NCI-H2227 (cell line): ENCODE measurements at regions not wholly inside any gene's neighbourhood (a gene's known extent, or its start where the extent isn't known, plus 50 kb on each side); places are given as distances from the start of the nearest gene placed in this dataset.

Experiments
- DNase-seq: peaks from one replicate; lab custom pipeline; 2025; ENCODE audit not compliant: unreplicated experiment; lab: John Stamatoyannopoulos, UW

DNA sequence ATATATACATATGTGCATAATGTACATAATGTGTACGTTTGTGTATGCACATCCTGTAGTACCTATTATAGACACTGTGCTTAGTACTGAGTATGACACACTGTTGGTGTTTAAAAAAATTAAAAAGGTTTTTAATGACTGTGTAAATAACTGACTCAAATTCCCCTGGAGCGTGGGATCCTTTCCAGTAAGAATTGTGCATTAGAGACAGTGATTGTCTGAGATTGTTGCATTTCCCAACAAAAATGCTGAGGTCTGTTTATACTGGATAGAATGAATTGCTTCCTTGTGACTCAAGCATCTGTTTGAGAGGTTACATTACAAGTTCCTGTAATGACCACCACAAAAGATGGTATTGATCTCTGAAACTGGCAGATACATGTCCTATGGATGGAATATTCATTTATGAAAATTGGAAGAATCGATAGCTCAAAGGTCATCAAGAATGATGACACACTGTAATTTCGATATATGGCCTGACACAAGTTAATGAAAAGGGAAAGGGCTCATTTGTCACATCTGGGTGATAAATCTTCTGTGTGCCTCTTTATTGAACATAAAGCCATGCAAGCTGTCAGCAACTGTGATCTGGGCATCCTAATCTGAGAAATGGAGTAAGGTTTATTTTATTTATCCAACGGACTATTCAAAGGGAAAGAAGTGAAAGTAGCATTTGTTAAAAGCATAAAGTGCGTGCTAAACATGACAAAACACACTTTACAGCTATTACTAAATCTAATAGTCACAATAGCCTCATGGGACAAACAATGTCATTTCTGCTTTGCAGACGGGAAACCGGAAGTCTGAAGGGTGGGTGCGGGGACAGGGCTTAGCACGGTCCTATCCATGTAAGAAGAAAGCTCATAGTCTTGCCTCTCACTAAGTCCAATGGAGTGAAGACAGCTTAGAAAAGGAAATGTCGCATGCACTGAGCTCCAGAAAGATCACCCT lies 228.8 kb downstream of the CDH11 start:
- DNase-seq = no peak

DNA sequence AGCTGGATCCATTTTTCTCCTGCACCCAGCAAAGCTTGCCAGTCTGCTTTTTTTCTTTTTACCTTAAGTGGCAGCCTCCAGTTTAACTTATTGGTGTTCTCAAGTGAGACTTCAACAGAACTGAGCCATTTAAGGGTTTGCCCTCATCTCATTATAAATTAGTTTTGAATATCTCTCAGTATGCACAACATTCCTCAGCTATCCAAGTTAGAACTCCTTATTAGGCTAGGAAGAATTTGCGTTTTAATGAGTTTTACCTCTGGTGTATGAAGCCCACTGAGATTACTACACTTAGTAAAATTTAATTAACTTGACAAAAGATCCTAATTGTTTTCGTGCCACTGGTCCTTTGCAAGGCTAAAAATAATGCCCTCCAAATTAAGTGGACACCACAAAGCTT lies 232.4 kb downstream of the CDH11 start:
- DNase-seq = no peak

DNA sequence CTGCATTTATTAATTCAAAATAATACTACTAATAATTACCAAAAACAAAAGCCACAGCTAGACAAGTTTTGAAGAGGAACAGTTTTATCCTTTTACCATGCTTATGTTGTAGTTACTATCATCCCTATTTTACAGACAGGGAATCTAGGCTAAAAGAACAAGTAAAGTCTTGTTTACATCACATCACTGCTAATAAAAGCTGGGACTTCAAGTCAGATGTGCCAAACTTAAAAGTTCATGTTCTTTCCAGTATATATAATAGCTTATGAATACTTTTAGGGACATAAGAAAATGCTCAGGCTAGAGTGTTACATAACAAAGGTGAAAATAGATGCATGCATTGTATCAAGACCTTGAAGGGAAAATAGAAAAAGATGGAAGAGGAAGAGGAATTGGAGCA lies 234.2 kb downstream of the CDH11 start:
- DNase-seq = no peak

DNA sequence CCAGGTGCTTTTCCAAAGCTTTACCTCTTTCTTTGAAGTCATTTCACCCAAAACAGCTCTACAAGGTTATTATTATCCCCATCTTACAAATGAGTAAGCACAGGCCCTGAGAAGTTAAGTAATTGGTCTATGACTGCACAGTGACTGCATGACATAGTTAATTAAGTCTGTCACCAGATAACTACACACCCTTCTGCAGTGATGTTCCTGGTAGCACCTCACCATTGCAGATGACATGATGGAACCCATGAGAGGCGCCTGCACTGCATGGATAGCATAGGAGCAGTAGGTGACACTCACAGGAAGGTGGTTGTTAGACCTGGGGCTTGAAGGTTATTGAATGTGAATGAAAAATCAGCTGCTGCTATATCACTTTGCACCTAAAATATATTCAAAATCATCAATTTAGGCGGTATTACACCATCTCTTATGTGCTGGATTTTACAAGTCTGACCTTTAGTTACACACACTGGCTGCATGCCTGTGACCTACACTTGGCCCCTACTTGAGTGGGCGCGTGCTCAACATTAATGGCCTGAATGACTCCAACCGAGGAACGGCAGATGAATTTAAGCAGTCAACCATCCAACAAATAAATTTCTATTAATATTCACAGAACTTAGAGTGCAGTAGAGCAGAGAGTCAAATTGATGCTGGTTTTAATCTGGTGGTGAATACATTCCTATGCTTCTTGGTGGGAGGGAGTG lies 239.6 kb downstream of the CDH11 start:
- DNase-seq = no peak

DNA sequence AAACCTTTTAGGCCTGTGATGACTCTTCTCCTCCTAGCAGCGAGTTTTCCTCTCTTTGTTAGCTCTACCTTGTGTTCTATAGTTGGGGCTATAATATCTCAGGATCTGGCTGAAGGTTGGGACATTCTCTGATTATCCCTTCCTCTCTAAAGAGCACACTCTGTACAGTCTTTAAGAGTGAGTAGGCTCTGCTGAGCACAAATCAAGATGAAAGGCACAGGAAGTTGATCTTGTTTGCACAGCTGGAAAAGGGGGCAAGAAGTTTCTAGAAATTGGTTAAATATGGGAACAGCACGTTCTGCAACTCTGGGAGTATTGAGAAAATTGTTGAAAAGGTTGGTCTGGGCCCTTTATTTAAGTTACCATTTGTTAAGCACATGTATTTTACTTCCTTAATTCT lies 240.9 kb downstream of the CDH11 start:
- DNase-seq = no peak

DNA sequence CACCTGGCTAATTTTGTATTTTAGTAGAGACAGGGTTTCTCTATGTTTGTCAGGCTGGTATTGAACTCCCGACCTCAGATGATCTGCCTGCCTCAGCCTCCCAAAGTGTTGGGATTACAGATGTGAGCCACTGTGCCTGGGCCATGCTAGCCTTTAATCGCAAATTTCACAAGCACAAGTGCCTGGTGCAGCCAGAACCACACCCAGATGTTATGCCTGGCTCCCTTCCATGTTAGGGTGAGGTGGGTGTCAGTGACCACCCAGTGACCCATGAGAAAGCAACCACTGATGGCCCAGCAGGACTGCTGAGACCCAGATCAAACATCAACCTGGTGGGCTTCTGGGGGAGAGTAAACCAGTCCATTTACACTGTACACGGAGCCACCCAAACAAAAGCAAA lies 241.9 kb downstream of the CDH11 start:
- DNase-seq = no peak

DNA sequence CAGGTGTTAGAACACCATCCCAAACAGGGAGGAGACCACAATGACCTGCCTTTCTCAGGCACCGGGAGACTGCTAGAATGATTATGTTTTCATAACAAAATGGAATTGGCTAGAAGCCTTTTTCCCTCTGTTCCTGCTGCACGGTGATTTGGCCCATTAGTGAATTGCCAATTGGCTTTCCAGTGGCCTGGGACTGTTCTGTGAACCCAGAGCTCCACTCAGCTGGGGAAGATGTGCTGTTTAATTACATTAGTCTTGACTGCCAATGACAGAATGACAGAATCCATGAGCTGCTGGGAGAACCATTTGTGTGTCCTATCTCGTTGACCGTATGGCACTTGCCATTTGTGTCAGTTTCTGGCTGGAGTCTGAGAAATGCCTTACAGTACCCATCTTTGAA lies 242.9 kb downstream of the CDH11 start:
- no peak for DNase-seq

DNA sequence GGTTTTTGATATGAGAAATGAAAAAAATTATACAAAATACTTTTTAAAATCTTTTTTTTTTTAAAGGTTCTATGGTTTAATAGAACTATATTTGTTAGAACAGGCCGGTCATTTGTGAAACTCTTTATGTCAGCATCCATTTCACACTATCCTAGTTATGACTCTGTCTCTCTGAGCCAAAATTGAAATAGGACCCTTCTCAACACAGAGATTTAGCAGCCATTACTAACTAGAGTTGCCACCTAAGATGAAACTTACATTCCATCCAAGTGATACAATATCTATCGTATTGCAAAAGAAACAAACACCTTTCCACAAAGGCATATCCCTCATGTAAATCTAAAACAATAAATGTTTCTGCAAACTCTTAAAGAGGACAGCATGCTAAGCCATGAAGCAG lies 249.8 kb downstream of the CDH11 start:
- DNase-seq = no peak

DNA sequence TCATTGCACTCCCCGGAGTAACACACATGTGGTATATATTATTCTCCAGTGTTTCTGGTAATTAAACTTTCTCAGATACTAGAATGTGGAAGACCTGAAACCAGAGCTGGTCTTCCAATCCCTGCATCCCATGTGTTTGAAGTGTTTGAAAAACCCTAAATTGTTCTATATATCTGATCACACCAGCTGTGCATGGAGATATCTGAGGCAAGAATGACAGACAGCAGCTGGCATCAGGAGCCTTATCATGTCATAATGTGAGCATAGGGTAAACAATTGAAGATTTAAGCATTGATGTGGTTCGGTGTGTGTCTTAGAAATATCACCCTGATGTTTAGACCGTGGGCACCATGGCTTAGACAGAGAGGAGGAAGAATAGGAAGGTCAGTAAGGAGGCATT lies 251.0 kb downstream of the CDH11 start:
- no peak for DNase-seq

DNA sequence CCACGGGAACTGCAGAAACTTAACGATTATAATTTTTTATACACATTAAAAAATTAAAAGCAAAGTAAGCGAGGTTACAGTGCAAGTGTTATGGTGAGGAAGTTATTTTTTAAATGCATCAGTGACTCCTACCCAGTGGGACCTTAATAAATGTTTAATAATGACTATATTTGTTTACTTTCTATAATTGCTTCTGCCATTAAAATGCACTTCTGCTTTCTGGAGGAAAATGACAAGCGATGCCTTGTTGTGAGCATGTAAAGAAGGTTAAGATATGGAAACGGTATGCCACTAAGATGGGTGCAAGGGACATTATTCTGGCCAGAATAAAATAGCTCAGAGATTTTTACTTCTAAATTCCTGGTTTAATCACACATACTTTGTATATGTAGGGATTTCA lies 252.1 kb downstream of the CDH11 start:
- no peak for DNase-seq

DNA sequence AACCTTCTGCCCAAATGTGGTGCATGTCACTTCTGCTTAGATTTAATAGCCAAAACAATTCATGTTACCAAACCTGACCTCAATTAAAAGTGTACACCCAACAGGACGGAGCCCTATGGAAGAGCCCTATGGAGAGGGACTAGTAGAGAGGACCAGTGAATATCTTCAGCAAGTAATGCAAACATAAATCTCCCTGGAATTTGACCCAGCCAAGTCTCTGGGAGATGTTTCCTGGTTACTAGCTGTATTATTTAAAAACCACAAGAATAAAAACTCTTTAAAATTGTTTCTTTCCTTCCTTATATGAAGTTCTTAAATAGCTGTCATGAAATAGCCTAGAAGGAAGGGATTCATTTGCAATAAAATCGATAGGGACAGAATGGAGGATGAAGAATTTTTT lies 255.8 kb downstream of the CDH11 start:
- DNase-seq = no peak

DNA sequence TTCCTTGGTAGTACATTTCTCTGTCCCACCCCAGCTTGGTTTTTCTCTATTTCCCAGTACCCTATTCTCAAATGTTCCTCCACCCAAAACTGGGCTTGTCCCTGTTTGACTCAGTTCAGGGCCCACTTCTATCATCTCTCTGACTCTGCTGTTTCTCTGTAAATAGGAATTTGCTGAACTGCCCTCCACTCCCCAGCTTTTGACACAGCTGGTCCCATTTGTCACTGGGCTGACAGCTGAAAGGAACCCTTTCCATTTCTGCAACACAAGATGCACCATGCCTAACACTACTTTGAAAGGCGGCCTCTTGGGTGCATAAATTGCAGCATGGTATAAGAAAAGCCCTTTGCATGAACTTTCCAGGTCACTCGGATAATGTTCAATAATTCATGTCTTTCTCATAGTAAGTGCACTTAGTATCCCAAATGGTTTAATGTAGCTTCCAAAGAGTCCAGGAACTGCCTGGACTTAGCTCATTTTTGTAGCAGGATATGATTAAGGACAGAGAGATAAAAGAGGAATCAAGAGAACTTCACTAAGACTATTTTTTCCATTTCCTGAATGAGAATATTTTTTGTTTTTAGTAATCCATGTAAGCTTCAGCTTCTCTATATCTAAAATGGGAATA lies 256.7 kb downstream of the CDH11 start:
- no peak for DNase-seq

DNA sequence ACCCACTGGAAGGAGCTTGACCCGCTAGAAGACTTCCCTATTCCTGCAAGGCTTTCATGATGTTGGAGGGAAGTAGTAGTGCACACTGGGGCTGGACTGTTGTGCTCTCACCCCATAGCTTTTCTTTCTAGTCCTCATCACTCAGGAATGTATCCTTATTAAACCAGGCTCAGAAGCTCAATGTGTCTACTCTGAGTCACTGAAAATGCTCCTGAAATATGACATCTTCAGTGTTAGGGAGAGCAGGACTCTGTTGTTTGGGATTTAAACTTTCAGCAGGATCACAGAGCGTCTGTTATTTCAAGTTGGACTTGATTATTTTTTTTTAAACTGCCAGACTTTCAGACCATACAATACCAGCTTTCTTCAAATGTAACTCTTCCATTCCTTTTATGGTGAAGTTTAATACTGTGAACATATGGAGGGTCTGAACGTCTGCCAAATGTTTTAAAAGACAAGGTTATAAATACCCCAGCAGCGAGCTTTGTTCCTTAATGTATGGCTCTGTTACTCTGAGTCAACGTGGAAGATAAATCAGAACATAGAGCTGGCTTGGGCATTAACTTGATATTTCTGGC lies 257.5 kb downstream of the CDH11 start:
- no peak for DNase-seq

DNA sequence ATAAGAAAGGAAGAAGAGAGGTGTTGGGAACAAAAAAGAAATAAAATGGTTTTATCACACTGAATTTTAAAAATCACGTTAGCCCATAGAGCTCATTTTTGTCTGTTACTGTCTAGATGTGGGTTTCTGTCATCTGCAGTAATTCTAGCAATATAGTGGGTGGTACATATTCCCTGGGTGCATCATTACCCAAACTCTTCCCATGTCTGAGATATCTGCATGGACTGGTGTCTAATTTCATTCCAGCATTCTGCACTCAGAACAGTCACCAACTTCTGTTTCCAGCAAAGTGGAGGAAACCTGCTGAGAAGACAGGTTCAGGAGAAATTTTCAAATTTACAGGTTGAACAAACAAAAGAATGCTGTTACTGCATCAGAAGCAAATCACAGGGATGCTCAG lies 263.8 kb downstream of the CDH11 start:
- DNase-seq = no peak

DNA sequence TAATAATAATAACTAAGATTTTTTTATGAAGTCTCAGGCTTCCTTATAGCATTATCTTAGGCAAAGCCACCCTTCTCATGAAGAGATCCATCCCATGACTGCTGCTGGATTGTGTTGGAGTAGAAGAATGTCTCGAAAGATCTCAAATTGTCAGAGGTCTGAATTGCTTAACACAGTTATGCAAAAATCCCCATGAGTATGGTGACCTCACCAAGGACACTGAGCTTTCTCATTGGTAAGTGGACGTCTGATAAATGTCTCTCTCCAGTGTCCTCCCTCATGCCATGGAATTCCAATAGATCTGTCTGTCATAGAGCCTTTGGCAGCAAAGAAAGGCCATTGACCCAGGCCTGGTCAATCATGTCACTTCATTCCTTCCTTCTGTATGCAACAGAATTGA lies 264.5 kb downstream of the CDH11 start:
- DNase-seq = no peak

DNA sequence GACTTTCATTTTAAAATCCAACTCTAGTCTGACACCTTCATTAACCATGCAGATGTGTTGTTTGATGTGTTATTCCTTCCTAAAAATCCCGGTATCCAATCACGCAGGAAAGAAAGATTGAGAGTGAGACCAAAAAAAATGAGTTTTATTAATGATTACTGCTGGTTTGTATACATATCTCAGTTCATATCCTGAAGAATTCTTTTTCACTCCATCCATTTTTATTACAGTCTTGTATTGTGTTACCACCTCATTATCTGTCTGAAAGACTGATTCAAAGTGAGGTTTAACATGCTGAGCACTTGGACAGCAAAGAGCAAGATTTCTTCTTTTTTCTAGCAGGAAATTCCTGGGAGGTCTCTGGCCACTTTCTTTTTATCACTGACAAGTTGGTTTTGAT lies 268.3 kb downstream of the CDH11 start:
- no peak for DNase-seq

DNA sequence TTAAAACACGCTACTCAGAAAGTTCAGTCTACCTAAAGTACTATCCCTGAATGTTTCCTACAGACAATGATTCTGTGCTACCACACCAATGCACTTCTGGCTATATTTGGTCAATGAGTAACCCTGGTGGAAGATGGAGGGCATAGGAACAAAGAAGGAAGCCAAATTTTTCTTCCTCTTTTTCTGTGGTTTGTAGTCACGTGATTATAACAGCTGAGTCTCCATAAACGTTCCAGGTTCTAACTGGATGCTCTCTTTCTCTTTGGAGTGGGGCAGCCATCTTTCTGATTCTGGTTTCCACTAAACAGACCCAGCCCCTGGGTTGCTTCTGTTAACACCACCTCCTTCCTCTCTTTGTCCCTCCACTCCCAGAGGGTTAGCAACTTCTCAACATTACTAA lies 274.9 kb downstream of the CDH11 start:
- DNase-seq = no peak

DNA sequence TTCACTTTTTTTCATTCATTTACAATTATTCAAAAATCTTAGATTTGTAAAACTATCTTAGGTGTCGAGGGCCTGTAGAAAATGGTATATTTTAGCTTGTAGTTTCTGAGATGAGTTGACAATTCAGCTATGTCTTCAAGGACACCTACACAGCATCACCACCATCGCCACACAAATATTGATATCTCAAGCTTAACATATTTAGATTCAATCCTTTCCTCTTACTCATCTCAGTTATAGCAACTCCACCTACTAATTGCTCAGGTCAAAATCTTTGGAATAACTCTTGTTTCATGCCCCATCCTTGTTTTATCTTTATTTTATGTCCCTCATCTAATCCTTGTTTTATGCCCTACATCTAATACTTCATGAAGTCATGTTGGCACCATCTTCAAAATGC lies 276.8 kb downstream of the CDH11 start:
- no peak for DNase-seq

DNA sequence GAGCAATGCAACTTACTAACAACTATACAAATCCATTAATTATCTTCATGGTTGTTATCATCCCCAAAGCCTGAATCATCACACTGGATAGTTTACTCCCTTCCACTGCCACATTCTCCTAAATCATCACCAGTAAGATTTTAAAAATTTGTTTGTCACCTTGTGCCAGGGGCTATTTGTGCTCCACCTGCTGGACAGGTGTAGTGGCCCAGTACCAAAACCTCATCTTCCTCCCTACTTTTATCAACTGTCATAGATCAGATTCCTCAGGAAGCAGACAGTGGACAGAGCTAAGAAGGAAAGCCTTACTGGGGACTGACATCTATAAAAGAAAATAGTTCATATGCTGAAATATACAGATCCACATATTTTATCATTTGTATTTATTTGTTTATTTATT lies 280.4 kb downstream of the CDH11 start:
- DNase-seq = no peak

DNA sequence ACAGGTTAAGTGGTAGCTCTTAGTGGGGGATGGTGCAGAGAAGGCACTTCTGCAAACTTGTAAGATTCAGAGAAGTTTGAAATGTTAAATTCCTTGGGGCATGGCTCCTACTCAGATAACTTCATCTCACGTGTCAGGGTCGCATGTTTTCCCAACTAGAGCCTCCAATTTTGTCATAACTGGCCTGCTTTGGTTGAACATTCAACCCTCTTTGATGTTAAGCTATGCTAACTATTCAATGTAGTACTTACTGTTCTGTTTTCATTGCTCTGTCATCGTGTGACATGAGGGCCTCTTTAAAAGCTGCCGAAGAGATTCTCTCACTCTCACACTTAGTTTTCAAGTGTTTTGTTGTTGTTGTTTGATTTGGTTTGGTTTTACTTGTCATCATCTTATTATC lies 280.8 kb downstream of the CDH11 start:
- no peak for DNase-seq

DNA sequence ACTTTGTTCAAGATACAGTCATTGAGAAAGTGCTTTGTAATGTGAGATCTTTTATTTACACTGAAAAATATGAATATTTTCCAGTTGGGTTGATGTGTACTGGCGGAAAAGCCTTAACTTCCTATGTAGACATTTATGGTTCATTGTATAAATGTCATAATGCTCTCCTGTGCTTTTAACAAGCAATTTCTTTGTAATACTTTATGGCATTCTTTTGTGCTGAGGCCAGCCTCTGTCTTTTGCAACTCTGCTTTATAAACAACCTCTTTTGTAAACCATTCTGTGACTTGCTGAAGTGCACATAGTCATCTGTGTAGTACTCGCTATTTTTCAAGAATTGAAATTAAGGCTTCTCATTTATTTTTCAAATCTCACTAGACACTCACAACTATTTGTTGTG lies 291.2 kb downstream of the CDH11 start:
- no peak for DNase-seq

DNA sequence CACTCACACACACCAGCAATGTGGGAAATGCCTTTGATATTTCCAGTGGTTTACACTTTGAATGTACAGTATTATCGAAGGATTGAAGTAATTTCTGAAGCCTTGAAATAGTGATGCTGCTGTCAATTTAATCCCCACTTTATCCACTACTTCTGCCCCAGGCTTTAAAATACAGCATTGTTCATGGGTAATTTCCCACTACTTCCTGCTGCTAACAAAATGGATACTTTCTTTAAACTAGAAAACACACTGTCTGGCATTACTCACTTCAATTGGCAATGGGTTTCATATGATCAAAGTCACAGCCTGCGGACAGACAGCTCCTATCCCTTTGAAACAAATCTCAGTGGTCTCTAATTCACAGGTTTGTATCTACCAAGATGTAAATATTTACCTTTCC lies 292.2 kb downstream of the CDH11 start:
- no peak for DNase-seq
